HG03520 (cell line): ENCODE measurements at regions not wholly inside any gene's neighbourhood (a gene's known extent, or its start where the extent isn't known, plus 50 kb on each side); places are given as distances from the start of the nearest gene placed in this dataset.
"Not testable (repeated sequence)": the region's sequence is repeated elsewhere in the genome, so short reads cannot be mapped to it uniquely, and the experiment has no call there.

Experiments
- ATAC-seq: cut with Tn5 transposase; IDR thresholded peaks from one replicate; pipeline ENCODE4 v1.9.1; 2021; ENCODE audit warnings: mild to moderate bottlenecking, moderate library complexity; ENCODE audit not compliant: unreplicated experiment

- no peak for ATAC-seq
Observed at GRCh38 chr6:55957961-55958422, 82.6 kb upstream of the BMP5 start.

- ATAC-seq: no peak
Observed at GRCh38 chr6:55955684-55956083, 80.3 kb upstream of the BMP5 start.

- no peak for ATAC-seq
Observed at GRCh38 chr6:55954436-55954835, 79.0 kb upstream of the BMP5 start.

GRCh38 chr6:55953335-55953734 lies 77.9 kb upstream of the BMP5 start:
- no peak for ATAC-seq

GRCh38 chr6:55950071-55950814 lies 74.9 kb upstream of the BMP5 start:
- ATAC-seq: no peak

GRCh38 chr6:55943329-55943728 lies 67.9 kb upstream of the BMP5 start:
- no peak for ATAC-seq

- ATAC-seq: no peak
Observed at GRCh38 chr6:55941702-55942101, 66.3 kb upstream of the BMP5 start.

- no peak for ATAC-seq
Observed at GRCh38 chr6:55937951-55938690, 62.7 kb upstream of the BMP5 start.

- no peak for ATAC-seq
Observed at GRCh38 chr6:55937261-55937947, 62.0 kb upstream of the BMP5 start.

GRCh38 chr6:55931101-55931500 lies 55.7 kb upstream of the BMP5 start:
- no peak for ATAC-seq

GRCh38 chr6:55927713-55928112 lies 52.3 kb upstream of the BMP5 start:
- ATAC-seq: not testable (repeated sequence)

- ATAC-seq: no peak
Observed at GRCh38 chr6:55925292-55925691, 49.9 kb upstream of the BMP5 start.
